IgD-negative memory B cell (primary cell): ENCODE measurements at regions not wholly inside any gene's neighbourhood (a gene's known extent, or its start where the extent isn't known, plus 50 kb on each side); places are given as distances from the start of the nearest gene placed in this dataset.

Source experiments
- H3K27ac Mint-ChIP-seq, 3 donors: one replicate each; pipeline ENCODE4 v1.8.0; 2020 to 2022; ENCODE audit warnings: mild to moderate bottlenecking in 3 of 3, mixed read lengths in 3 of 3, moderate library complexity in 1 of 3
- H3K27me3 Mint-ChIP-seq: one replicate; pipeline ENCODE4 v1.8.0; 2021; ENCODE audit warnings: mixed read lengths
- H3K36me3 Mint-ChIP-seq: one replicate; pipeline ENCODE4 v1.8.0; 2020; ENCODE audit warnings: mild to moderate bottlenecking, mixed read lengths
- H3K4me1 Mint-ChIP-seq, 3 donors: one replicate each; pipeline ENCODE4 v1.8.0; 2020 to 2022; ENCODE audit warnings: mixed read lengths in 3 of 3, mild to moderate bottlenecking in 1 of 3
- H3K4me3 Mint-ChIP-seq, 4 donors: one replicate each; pipeline ENCODE4 v1.8.0; 2020 to 2022; ENCODE audit warnings: mild to moderate bottlenecking in 4 of 4, mixed read lengths in 4 of 4, moderate library complexity in 3 of 4
- H3K9me3 Mint-ChIP-seq, 3 donors: one replicate each; pipeline ENCODE4 v1.8.0; 2020 to 2021; ENCODE audit warnings: mixed read lengths in 3 of 3, mild to moderate bottlenecking in 1 of 3

- peaks cover 0 to 3% (median 2%) of the 10 kb centered on the region in 3 donors for H3K9me3 Mint-ChIP-seq
- no peaks in the 10 kb centered on the region for H3K27me3 Mint-ChIP-seq
- H3K4me3 Mint-ChIP-seq: no peak overlapping the region
- H3K36me3 Mint-ChIP-seq: no peaks in the 10 kb centered on the region
- no peaks in the 10 kb centered on the region for H3K4me1 Mint-ChIP-seq
- H3K27ac Mint-ChIP-seq: no peak overlapping the region
Observed at GRCh38 chr3:147735616-147736015, 326.5 kb downstream of the ZIC1 start.

DNA sequence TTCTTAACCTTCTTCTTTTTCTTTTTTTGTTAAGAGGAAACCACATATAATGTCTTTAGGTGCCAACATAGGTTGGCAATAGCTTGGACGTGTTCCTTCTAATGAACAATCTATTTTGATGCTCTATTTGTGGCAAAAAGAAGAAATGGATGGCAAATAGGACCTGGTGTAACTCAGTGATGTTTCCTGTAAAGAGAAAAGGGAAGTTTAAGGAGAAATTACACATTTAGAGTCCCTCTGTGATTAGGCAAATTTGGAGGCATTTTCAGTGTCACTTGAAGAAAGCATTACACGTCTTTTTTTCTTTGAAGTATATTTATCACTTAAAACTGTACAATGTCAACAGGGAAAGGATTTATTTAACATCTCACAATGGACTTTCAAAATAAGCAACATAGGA lies 327.1 kb downstream of the ZIC1 start:
- no peaks in the 10 kb centered on the region for H3K27me3 Mint-ChIP-seq
- no peaks in the 10 kb centered on the region for H3K36me3 Mint-ChIP-seq
- H3K4me3 Mint-ChIP-seq: no peak overlapping the region

DNA sequence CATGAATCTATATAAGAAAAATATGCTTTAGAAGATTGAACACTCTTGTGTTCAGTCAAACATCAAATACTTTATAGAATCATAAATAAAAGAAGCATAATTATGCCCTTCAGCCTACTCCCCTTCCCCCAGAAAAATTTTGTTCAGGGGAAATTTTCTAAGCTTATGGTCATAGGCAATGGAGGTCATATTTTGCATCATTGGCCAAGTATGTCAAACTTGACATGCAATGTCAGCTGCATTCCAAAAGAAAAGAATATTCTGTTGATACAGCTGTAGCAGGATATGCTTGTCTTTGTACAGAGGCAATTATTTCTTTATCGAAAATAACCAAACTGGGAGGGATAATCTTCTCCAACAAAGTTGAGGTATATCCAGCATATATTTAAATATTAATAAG lies 328.2 kb downstream of the ZIC1 start:
- no peak overlapping the region for H3K4me3 Mint-ChIP-seq
- no peaks in the 10 kb centered on the region for H3K36me3 Mint-ChIP-seq

More for the DNA sequence above, 327.1 kb downstream of the ZIC1 start:
- H3K4me1 Mint-ChIP-seq: no peaks in the 10 kb centered on the region
- H3K9me3 Mint-ChIP-seq: peaks cover 0 to 3% (median 2%) of the 10 kb centered on the region in 3 donors
- no peak overlapping the region for H3K27ac Mint-ChIP-seq

GRCh38 chr3:147740928-147741327 lies 331.8 kb downstream of the ZIC1 start:
- H3K27ac Mint-ChIP-seq: no peak overlapping the region
- no peaks in the 10 kb centered on the region for H3K27me3 Mint-ChIP-seq
- H3K9me3 Mint-ChIP-seq: no peaks in the 10 kb centered on the region
- H3K36me3 Mint-ChIP-seq: peaks cover 2% of the 10 kb centered on the region
- no peak overlapping the region for H3K4me3 Mint-ChIP-seq
- no peaks in the 10 kb centered on the region for H3K4me1 Mint-ChIP-seq

More for the DNA sequence above, 328.2 kb downstream of the ZIC1 start:
- Mint-ChIP-seq H3K4me1 (no peaks in the 10 kb centered on the region), H3K9me3 (peaks cover 0 to 2% (median 1%) of the 10 kb centered on the region in 3 donors), H3K27ac (no peak overlapping the region), H3K27me3 (no peaks in the 10 kb centered on the region)

DNA sequence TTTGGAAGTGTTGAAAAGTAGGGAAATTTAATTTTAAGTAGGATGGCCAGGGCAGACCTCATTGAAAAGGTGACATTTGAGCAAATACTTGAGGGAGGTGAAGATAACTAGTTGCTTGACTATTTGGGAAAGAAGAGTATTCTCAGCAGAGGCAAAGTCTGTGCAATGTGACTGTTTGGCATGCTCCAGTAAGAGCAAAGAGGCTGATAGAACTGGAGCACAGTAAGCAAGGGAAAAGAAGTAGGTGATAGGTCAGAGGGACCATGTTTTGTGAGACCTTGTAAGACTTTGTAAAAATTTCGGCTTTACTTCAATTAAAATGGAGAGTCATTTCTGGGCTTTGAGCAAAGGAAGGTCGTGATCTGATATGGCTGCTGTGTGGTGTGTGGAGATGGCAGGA lies 335.8 kb downstream of the ZIC1 start:
- H3K9me3 Mint-ChIP-seq: peaks cover 0 to 4% (median 0%) of the 10 kb centered on the region in 3 donors
- H3K4me1 Mint-ChIP-seq: no peaks in the 10 kb centered on the region
- H3K4me3 Mint-ChIP-seq: no peak overlapping the region
- no peaks in the 10 kb centered on the region for H3K27me3 Mint-ChIP-seq
- H3K27ac Mint-ChIP-seq: no peak overlapping the region
- peaks cover 2% of the 10 kb centered on the region for H3K36me3 Mint-ChIP-seq

- H3K4me1 Mint-ChIP-seq: no peaks in the 10 kb centered on the region
- no peaks in the 10 kb centered on the region for H3K36me3 Mint-ChIP-seq
- H3K9me3 Mint-ChIP-seq: peaks cover 0 to 3% (median 2%) of the 10 kb centered on the region in 3 donors
- H3K27me3 Mint-ChIP-seq: no peaks in the 10 kb centered on the region
- no peak overlapping the region for H3K4me3 Mint-ChIP-seq
- no peak overlapping the region for H3K27ac Mint-ChIP-seq
Observed at GRCh38 chr3:147755310-147755709, 346.1 kb downstream of the ZIC1 start.

DNA sequence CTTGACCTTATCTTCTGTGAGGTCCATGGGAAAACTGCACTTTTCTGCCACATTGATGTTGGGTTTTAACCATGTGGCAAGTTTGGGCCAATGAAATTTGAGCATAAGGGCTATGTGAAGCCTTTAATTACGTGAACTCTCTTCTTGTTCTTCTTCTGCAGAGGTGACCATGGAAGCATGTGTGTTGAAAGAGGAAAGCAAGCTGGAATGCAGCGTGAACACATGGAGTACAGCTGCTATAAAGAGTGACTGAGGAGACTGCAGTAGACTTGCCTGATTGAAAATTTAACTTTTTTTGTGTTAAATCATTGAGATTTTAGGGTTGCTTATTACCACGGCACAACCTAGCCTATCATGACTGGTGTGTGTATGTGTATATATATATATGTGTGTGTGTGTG lies 347.3 kb downstream of the ZIC1 start:
- Mint-ChIP-seq H3K27ac (no peak overlapping the region), H3K4me3 (no peak overlapping the region), H3K27me3 (no peaks in the 10 kb centered on the region), H3K4me1 (no peaks in the 10 kb centered on the region), H3K36me3 (no peaks in the 10 kb centered on the region), H3K9me3 (peaks cover 0 to 3% (median 2%) of the 10 kb centered on the region in 3 donors)

GRCh38 chr3:147757866-147758265 lies 348.7 kb downstream of the ZIC1 start:
- H3K4me3 Mint-ChIP-seq: no peak overlapping the region
- H3K9me3 Mint-ChIP-seq: peaks cover 0 to 3% (median 2%) of the 10 kb centered on the region in 3 donors
- no peaks in the 10 kb centered on the region for H3K36me3 Mint-ChIP-seq
- H3K4me1 Mint-ChIP-seq: no peaks in the 10 kb centered on the region
- H3K27ac Mint-ChIP-seq: no peak overlapping the region
- H3K27me3 Mint-ChIP-seq: no peaks in the 10 kb centered on the region

DNA sequence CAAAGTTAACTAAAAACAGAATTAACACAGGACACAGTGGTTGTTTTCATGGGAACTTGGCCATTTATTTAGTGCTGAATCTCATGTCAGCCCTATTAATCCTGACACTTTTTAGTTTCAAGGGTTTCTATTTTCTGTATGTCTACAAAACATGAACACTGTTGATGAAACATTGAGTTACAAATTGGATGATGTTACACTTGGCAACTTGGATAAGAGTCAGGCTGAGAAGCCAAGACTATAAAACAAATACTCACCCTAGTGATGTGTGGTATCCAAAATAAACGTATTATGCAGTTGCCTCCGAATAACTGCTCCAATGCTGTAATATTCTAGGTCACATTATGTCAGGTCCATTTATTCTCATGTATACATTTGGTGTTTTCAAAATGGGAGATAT lies 349.6 kb downstream of the ZIC1 start:
- Mint-ChIP-seq H3K4me1 (no peaks in the 10 kb centered on the region), H3K27me3 (no peaks in the 10 kb centered on the region)

DNA sequence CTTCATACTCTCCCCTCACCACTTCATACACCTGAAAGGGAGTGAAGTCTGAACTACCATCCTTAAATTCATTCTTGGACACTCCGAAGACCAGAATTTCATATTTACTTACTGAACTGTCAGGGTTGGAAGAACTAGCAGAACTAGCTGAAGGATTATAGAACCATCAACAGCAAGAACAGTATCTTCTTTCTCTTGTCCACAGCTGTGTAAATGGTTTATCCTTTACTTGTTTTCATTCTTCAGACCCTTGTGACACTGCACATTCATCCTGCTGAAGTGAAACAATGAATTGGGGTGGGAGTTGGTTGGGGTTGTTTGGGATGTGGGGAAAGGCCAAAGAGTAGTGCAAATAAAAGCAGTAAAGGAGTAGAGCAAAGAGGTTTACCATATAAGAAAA lies 350.9 kb downstream of the ZIC1 start:
- Mint-ChIP-seq H3K4me1 (no peaks in the 10 kb centered on the region), H3K27me3 (no peaks in the 10 kb centered on the region), H3K36me3 (no peaks in the 10 kb centered on the region), H3K9me3 (peaks cover under 1 to 4% (median 3%) of the 10 kb centered on the region in 3 donors), H3K4me3 (no peak overlapping the region), H3K27ac (no peak overlapping the region)

More for the DNA sequence above, 349.6 kb downstream of the ZIC1 start:
- Mint-ChIP-seq H3K9me3 (peaks cover 0 to 3% (median 2%) of the 10 kb centered on the region in 3 donors), H3K4me3 (no peak overlapping the region), H3K36me3 (no peaks in the 10 kb centered on the region), H3K27ac (no peak overlapping the region)

- no peak overlapping the region for H3K4me3 Mint-ChIP-seq
- H3K9me3 Mint-ChIP-seq: peaks cover 2 to 9% (median 4%) of the 10 kb centered on the region in 3 donors
- H3K27me3 Mint-ChIP-seq: no peaks in the 10 kb centered on the region
- no peak overlapping the region for H3K27ac Mint-ChIP-seq
- no peaks in the 10 kb centered on the region for H3K36me3 Mint-ChIP-seq
- H3K4me1 Mint-ChIP-seq: no peaks in the 10 kb centered on the region
Observed at GRCh38 chr3:147760941-147761340, 351.8 kb downstream of the ZIC1 start.

DNA sequence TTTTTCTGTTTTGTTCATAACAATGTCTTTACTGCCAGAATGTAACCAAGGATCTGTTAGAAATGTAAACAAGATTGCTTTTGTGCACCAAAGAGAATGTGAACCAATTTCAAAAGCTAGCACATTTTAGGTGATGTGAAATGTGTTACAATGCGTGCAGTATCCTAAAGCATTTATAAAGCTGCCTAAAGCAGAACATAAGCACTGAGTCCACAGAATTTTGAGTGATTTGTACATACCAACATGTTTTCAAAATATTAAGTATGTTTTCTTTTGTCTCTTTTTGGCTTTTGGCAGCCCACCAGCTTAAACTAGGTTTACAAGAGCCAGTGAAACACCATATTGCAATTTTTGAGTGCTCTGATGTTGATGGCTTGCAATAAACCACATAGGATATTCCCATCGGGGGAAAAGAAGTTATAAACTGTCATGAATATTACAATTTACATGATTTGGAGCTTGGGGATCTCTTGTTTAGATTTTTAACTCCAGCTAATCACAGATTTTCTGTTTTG lies 364.0 kb downstream of the ZIC1 start:
- no peak overlapping the region for H3K4me3 Mint-ChIP-seq
- no peaks in the 10 kb centered on the region for H3K27me3 Mint-ChIP-seq
- no peaks in the 10 kb centered on the region for H3K36me3 Mint-ChIP-seq
- no peaks in the 10 kb centered on the region for H3K4me1 Mint-ChIP-seq
- H3K9me3 Mint-ChIP-seq: peaks cover 0 to 4% (median 0%) of the 10 kb centered on the region in 3 donors
- H3K27ac Mint-ChIP-seq: no peak overlapping the region

GRCh38 chr3:147775411-147775810 lies 366.2 kb downstream of the ZIC1 start:
- Mint-ChIP-seq H3K27me3 (no peaks in the 10 kb centered on the region), H3K4me3 (no peak overlapping the region), H3K4me1 (no peaks in the 10 kb centered on the region), H3K36me3 (no peaks in the 10 kb centered on the region), H3K9me3 (peaks cover 0 to 2% (median 0%) of the 10 kb centered on the region in 3 donors), H3K27ac (no peak overlapping the region)

DNA sequence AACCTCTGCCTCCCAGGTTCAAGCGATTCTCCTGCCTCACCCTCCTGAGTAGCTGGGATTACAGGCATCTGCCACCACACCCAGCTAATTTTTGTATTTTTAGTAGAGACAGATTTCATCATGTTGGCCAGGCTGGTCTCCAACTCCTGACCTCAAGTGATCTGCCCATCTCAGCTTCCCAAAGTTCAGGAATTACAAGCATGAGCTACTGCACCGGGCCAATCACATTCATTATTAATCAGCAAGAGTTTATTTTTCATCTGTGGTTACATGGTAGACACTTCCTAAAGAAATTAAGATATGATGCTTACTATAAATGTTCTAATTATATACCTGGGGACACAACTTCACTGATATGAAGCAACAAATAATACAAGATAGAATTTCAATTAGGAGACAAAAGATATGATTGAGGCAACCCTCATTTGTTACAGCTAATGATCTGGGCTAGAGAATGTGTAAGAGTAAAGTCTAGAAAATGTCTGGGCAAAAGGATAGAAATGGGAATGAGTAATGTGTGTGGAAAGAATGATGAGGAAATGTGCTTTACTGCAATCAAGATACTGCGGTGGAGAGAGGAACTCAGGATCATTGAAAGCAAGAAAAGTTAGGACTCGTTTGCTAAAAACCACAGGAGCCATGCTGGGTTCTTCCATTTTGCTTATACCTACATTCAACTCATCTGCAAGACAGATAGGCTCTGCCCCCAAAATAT lies 366.8 kb downstream of the ZIC1 start:
- H3K27me3 Mint-ChIP-seq: no peaks in the 10 kb centered on the region

DNA sequence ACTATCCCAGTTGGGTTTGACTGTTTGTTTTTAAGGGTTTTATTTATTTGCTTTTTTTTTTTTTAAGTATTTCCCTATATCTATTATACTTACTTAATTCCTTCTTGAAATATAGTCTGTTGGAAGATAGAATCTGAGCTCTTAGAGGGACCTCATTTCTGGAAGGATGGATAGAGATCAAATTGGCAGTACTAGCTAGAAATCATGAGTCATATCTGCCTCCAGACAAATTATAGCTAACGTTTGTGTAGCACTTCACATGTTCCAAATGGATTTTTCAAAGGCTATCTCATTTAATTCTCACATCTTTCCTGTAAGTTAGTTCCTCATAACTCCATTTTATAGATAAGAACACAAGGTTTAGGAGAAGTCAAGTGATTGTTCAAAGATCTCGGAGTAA lies 384.7 kb downstream of the ZIC1 start:
- H3K27ac Mint-ChIP-seq: no peak overlapping the region
- no peaks in the 10 kb centered on the region for H3K4me1 Mint-ChIP-seq
- H3K36me3 Mint-ChIP-seq: no peaks in the 10 kb centered on the region
- H3K27me3 Mint-ChIP-seq: no peaks in the 10 kb centered on the region
- H3K9me3 Mint-ChIP-seq: peaks cover 0 to 2% (median 0%) of the 10 kb centered on the region in 3 donors
- H3K4me3 Mint-ChIP-seq: no peak overlapping the region

More for the DNA sequence above, 366.8 kb downstream of the ZIC1 start:
- no peaks in the 10 kb centered on the region for H3K4me1 Mint-ChIP-seq
- H3K4me3 Mint-ChIP-seq: no peak overlapping the region
- H3K9me3 Mint-ChIP-seq: peaks cover 0 to 2% (median 0%) of the 10 kb centered on the region in 3 donors
- no peaks in the 10 kb centered on the region for H3K36me3 Mint-ChIP-seq
- no peak overlapping the region for H3K27ac Mint-ChIP-seq

DNA sequence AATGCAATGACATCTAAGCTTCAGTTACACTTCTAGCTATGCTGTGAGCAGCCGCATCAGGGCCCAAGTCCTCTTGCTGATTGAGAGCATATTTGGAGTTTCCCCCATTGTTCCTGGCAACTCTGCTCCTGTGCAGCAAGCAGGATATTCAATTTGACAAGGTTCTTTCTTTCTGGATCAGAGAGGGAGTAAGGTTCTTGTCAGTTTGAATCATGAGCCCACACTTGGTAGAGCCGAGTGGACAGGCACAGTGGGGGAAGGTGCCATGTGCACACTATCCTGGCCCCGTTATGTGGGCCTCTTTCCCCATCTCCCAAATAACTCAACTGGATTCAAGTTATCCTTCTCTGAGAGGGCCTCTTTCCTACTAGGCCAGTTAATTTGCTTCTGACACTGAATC lies 385.4 kb downstream of the ZIC1 start:
- Mint-ChIP-seq H3K27me3 (no peaks in the 10 kb centered on the region), H3K27ac (no peak overlapping the region), H3K36me3 (no peaks in the 10 kb centered on the region), H3K4me3 (no peak overlapping the region), H3K4me1 (no peaks in the 10 kb centered on the region), H3K9me3 (peaks cover 0 to 1% (median 0%) of the 10 kb centered on the region in 3 donors)
